ENCODE measurements at regions not wholly inside any gene's neighbourhood (a gene's known extent, or its start where the extent isn't known, plus 50 kb on each side); places are given as distances from the start of the nearest gene placed in this dataset.
A peak's percentile ranks its signal among the peaks of the same experiment; 100 is the strongest.

DNA sequence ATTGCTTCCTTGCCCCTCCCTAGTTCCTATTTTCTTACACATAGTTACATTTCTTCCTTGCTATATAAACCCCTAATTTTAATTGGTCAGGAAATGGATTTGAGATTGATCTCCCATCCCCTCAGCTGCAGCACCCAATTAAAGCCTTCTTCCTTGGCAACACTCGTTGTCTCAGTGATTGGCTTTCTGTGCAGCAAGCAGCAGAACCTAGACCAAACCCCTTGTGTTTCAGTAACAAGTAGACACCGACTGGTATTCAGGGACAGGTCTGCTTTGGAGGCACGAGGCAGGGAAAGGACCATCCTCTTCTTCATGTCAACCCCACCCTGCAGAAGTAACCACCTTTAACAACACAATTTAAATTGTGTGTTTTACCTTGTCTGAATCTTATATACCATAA lies 152.6 kb downstream of the RPAP3 start:
- DNase-seq (ENCODE audit: low read depth) = no peak
- TF ChIP-seq, protein P1, sequence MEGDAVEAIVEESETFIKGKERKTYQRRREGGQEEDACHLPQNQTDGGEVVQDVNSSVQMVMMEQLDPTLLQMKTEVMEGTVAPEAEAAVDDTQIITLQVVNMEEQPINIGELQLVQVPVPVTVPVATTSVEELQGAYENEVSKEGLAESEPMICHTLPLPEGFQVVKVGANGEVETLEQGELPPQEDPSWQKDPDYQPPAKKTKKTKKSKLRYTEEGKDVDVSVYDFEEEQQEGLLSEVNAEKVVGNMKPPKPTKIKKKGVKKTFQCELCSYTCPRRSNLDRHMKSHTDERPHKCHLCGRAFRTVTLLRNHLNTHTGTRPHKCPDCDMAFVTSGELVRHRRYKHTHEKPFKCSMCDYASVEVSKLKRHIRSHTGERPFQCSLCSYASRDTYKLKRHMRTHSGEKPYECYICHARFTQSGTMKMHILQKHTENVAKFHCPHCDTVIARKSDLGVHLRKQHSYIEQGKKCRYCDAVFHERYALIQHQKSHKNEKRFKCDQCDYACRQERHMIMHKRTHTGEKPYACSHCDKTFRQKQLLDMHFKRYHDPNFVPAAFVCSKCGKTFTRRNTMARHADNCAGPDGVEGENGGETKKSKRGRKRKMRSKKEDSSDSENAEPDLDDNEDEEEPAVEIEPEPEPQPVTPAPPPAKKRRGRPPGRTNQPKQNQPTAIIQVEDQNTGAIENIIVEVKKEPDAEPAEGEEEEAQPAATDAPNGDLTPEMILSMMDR (IDR thresholded peaks at IDR 0.05; ENCODE audit: insufficient read depth, low read depth, low read length) = no peak
- no peak overlapping the region for H3K4me3 ChIP-seq (ENCODE audit: low read depth, low read length)

DNA sequence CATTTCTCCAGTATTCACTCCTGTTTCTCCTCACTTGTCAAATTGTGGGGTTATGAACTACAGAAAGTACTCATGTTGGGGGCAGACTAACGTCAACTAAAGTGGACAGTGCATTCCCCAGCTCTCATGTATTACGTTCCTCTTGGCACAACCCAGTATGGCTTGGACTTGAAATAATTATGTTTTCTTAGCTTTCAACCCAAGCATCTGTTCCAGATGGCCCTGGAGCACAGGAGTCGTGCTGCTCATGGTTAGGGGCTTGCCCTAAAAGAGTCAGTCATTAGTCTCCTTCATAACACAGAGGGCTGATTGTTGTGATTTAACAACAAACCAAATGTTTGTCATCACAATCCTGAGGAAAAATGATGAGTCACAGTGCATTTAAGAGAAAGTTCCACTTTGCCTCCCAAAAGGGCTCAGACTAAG lies 154.4 kb downstream of the RPAP3 start:
- H3K4me3 ChIP-seq (ENCODE audit: low read depth, low read length) = no peak overlapping the region
- TF ChIP-seq, protein P1 (IDR thresholded peaks at IDR 0.05; ENCODE audit: insufficient read depth, low read depth, low read length) = no peak
- peak; percentile 80 for DNase-seq (ENCODE audit: low read depth)

DNA sequence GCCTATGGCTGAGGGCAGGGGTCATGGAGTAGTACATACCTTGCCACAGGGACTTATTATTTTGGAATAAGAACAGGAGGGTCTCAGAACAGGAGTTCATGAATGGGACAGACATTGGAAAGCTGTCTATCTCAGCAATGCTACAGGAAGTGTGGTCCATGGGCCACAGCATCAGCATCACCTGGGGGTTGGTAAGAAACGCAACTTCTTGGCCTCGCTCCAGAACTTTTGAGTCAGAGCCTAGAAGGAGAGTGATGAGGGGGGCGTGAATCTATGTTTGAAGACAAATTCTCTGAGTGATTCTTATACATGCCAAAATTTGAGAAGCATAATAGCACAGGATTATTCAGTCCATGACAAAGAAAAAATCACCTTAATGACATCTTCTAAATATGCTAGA lies 156.6 kb downstream of the RPAP3 start:
- no peak overlapping the region for H3K4me3 ChIP-seq (ENCODE audit: low read depth, low read length)
- no peak for DNase-seq (ENCODE audit: low read depth)
- TF ChIP-seq, protein P1 (IDR thresholded peaks at IDR 0.05; ENCODE audit: insufficient read depth, low read depth, low read length) = no peak

DNA sequence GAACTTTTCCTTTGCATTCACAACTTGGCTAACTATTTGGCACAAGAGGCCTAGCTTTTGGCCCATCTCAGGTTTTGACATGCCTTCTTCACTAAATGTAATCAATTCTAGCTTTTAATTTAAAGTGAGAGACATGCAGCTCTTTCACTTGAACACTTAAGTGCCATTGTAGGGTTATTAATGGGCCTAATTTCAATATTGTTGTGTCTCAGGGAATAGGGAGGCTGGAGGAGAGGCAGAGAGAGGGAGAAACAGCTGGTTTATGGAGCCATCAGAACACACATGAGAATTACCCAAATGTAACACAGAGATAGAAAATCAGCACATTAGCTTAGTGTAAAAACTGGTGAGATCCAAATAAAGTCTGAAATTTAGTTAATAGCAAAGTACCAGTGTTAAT lies 157.4 kb downstream of the RPAP3 start:
- TF ChIP-seq, protein P1 (IDR thresholded peaks at IDR 0.05; ENCODE audit: insufficient read depth, low read depth, low read length) = no peak
- H3K4me3 ChIP-seq (ENCODE audit: low read depth, low read length) = no peak overlapping the region
- DNase-seq (ENCODE audit: low read depth) = no peak

DNA sequence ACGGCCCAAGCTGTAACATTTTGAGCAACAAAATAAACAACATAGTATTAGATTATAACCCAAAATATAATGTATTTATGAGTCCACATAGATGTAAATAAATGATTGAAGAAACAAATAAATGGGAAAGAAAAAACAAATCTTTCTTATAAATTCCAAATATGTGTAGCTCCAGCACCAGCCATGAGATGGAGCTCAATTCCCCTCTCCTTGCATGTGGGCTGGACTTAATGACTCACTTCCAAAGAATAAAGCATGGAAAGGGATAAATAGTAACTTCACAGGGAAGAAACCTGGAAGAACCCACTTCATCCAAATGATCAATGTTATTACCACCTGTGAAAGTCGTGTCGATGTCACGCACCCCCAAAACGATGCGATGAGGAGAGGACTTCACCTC lies 158.8 kb downstream of the RPAP3 start:
- peak; percentile 62 for DNase-seq (ENCODE audit: low read depth)
- H3K4me3 ChIP-seq (ENCODE audit: low read depth, low read length) = no peak overlapping the region
- TF ChIP-seq, protein P1 (IDR thresholded peaks at IDR 0.05; ENCODE audit: insufficient read depth, low read depth, low read length) = peak; percentile 64

DNA sequence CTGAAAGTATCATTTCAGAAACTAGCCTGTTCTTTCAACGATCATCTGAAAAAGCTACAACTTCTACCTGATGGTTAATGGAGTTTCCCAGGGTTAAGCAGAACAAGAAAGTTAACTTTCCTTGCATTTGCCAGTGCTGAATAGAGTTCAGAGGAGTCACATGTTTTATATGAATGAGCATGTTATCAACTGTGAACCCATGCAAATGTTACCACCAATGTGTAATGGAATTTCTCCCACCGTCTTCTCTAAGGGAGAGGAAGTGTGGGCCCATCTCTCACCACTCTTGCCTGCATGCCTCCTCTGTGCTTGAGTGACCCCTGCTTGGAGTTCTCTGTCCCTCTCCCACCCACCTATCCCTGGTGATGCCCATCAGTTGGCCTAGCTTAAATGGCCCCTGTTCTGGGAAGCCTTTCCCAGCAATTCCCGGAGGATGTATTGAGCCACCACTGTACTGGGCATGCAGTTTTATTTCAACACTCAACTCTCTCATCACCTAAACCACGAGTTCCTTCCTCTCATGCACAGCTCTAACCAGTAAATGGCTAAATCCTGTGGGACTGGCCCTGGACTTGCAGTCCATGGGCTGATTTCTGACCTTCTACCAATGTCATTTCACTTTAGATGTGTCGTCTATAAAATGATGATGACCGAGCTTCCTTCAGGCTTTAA lies 159.8 kb downstream of the RPAP3 start:
- TF ChIP-seq, protein P1 (IDR thresholded peaks at IDR 0.05; ENCODE audit: insufficient read depth, low read depth, low read length) = no peak
- no peak for DNase-seq (ENCODE audit: low read depth)
- no peak overlapping the region for H3K4me3 ChIP-seq (ENCODE audit: low read depth, low read length)

DNA sequence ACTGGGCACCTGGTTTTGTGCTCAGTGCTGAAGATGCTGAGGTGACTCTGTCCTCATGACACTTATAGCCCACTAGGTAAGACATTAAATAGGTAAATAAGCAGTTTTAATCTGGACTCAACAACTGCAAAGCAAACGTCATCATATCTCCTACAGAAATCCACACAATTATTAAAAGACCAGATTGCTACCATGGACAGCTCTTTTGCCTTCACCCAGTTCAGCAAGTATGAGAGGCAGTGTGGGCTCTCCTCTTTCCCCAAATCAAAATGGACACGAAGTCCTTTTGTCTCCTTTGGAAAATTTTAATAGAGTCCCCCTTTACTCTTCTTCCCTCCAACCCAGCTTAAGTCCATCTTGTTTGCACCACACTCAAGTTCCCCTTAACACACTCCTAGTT lies 171.1 kb downstream of the RPAP3 start:
- H3K4me3 ChIP-seq (ENCODE audit: low read depth, low read length) = no peak overlapping the region
- TF ChIP-seq, protein P1 (IDR thresholded peaks at IDR 0.05; ENCODE audit: insufficient read depth, low read depth, low read length) = no peak
- peak; percentile 15 for DNase-seq (ENCODE audit: low read depth)

All from fibroblast of villous mesenchyme (primary cell).